ENCODE measurements at regions not wholly inside any gene's neighbourhood (a gene's known extent, or its start where the extent isn't known, plus 50 kb on each side); places are given as distances from the start of the nearest gene placed in this dataset.

DNA sequence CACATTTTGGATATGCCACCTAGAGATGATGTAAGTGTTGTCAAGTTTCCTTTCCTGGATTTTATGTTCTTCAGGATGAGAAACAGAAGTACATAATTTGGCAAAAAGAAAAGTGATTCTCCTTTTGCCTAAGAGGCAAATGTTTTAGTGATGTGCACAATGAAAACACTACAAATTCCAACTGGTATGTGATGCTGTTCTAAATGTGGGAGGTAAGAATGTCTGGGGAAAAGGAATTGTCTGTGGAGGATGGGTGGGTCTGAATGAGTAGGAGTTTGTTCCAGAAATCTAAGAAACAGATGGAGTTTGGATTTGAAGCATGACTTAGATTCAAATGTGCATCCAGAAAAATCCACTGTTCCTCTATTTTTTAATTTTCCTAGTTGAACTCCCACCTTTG, 473.6 kb upstream of the SPRY2 start:
- TF ChIP-seq CTCF (IDR thresholded peaks at IDR 0.05) = no peak
- TF ChIP-seq POLR2A (IDR thresholded peaks at IDR 0.05) = no peak
